ENCODE measurements at regions not wholly inside any gene's neighbourhood (a gene's known extent, or its start where the extent isn't known, plus 50 kb on each side); places are given as distances from the start of the nearest gene placed in this dataset.

GRCh38 chr10:8830876-8831275, 776.4 kb downstream of the GATA3 start:
- Histone ChIP-seq H3K4me1 (no peaks in the 10 kb centered on the region), H3K4me3 (replicated peaks in 1 of 3) (no peak overlapping the region), H3K9me3 (no peaks in the 10 kb centered on the region), H3K27ac (no peak overlapping the region), H3K27me3 (no peaks in the 10 kb centered on the region), H3K36me3 (no peaks in the 10 kb centered on the region)
- TF ChIP-seq POLR2A (IDR thresholded peaks at IDR 0.05) (no peak), CTCF (IDR thresholded peaks at IDR 0.05) (no peak)
- DNase-seq, result no peak
- 81 to 89% methylated on average over 1 of the region's 1 CpG for WGBS, 2 donors
- intact Hi-C loops (cut with DNase I), result no loop called here

- Histone ChIP-seq H3K27ac (no peak overlapping the region), H3K27me3 (no peaks in the 10 kb centered on the region), H3K36me3 (no peaks in the 10 kb centered on the region), H3K4me3 (replicated peaks in 1 of 3) (no peak overlapping the region), H3K9me3 (no peaks in the 10 kb centered on the region), H3K4me1 (no peaks in the 10 kb centered on the region)
- 73 to 87% methylated on average over 5 of the region's 5 CpGs for WGBS, 2 donors
- DNase-seq, result no peak
- TF ChIP-seq POLR2A (IDR thresholded peaks at IDR 0.05) (no peak), CTCF (IDR thresholded peaks at IDR 0.05) (no peak)
- intact Hi-C loops (cut with DNase I), result no loop called here
Observed at GRCh38 chr10:8835453-8836167, 781.1 kb downstream of the GATA3 start.

- Histone ChIP-seq H3K27me3 (no peaks in the 10 kb centered on the region), H3K4me3 (replicated peaks in 1 of 3) (no peak overlapping the region), H3K4me1 (no peaks in the 10 kb centered on the region), H3K36me3 (no peaks in the 10 kb centered on the region), H3K27ac (no peak overlapping the region), H3K9me3 (no peaks in the 10 kb centered on the region)
- no peak for TF ChIP-seq POLR2A (IDR thresholded peaks at IDR 0.05)
- TF ChIP-seq CTCF (IDR thresholded peaks at IDR 0.05), result no peak
- intact Hi-C loops (cut with DNase I), result no loop called here
- no peak for DNase-seq
- 73 to 75% methylated on average over 5 of the region's 5 CpGs for WGBS, 2 donors
Observed at GRCh38 chr10:8840356-8840755, 785.9 kb downstream of the GATA3 start.

GRCh38 chr10:8844141-8844540, 789.7 kb downstream of the GATA3 start:
- intact Hi-C loops (cut with DNase I), result no loop called here
- Histone ChIP-seq H3K27ac (no peak overlapping the region), H3K36me3 (no peaks in the 10 kb centered on the region), H3K27me3 (no peaks in the 10 kb centered on the region), H3K4me3 (replicated peaks in 1 of 3) (no peak overlapping the region), H3K9me3 (no peaks in the 10 kb centered on the region), H3K4me1 (no peaks in the 10 kb centered on the region)
- TF ChIP-seq CTCF (IDR thresholded peaks at IDR 0.05), result no peak
- TF ChIP-seq POLR2A (IDR thresholded peaks at IDR 0.05), result no peak
- DNase-seq, result no peak

- peaks cover 4% of the 10 kb centered on the region in 2 donors for H3K4me1 ChIP-seq
- no peak overlapping the region for H3K4me3 ChIP-seq (replicated peaks in 1 of 3)
- no peaks in the 10 kb centered on the region for H3K27me3 ChIP-seq
- no peak overlapping the region for H3K27ac ChIP-seq
- 76 to 85% methylated on average over 3 of the region's 3 CpGs for WGBS, 2 donors
- intact Hi-C loops (cut with DNase I), result no loop called here
- TF ChIP-seq POLR2A (IDR thresholded peaks at IDR 0.05), result no peak
- no peak for TF ChIP-seq CTCF (IDR thresholded peaks at IDR 0.05)
- no peaks in the 10 kb centered on the region for H3K36me3 ChIP-seq
- H3K9me3 ChIP-seq, result no peaks in the 10 kb centered on the region
- no peak for DNase-seq
Observed at GRCh38 chr10:8852546-8852945, 798.1 kb downstream of the GATA3 start.

Data from thyroid gland (tissue), 4 donors.